D341Med (cell line): ENCODE measurements at regions not wholly inside any gene's neighbourhood (a gene's known extent, or its start where the extent isn't known, plus 50 kb on each side); places are given as distances from the start of the nearest gene placed in this dataset.
"Not testable (repeated sequence)": the region's sequence is repeated elsewhere in the genome, so short reads cannot be mapped to it uniquely, and the experiment has no call there.

Experiments used
- DNase-seq: peaks from one replicate; pipeline ENCODE4 v3.0.0; 2012; ENCODE audit warnings: low spot score

GRCh38 chr10:2342206-2342605 is 604.9 kb upstream of the ADARB2 start:
- no peak for DNase-seq

GRCh38 chr10:2340831-2341647 is 603.7 kb upstream of the ADARB2 start:
- DNase-seq, result no peak

- no peak for DNase-seq
Measured at GRCh38 chr10:2335626-2336025, 598.3 kb upstream of the ADARB2 start.

- no peak for DNase-seq
Measured at GRCh38 chr10:2334575-2334974, 597.2 kb upstream of the ADARB2 start.

- no peak for DNase-seq
Measured at GRCh38 chr10:2329082-2329481, 591.8 kb upstream of the ADARB2 start.

GRCh38 chr10:2326411-2326810 is 589.1 kb upstream of the ADARB2 start:
- no peak for DNase-seq

GRCh38 chr10:2315045-2315485 is 577.7 kb upstream of the ADARB2 start:
- DNase-seq, result not testable (repeated sequence)

GRCh38 chr10:2306081-2306480 is 568.8 kb upstream of the ADARB2 start:
- DNase-seq, result no peak

GRCh38 chr10:2303169-2303568 is 565.8 kb upstream of the ADARB2 start:
- no peak for DNase-seq

GRCh38 chr10:2301227-2301626 is 563.9 kb upstream of the ADARB2 start:
- no peak for DNase-seq

- DNase-seq, result no peak
Measured at GRCh38 chr10:2300231-2300630, 562.9 kb upstream of the ADARB2 start.

GRCh38 chr10:2296179-2296891 is 559.0 kb upstream of the ADARB2 start:
- no peak for DNase-seq

GRCh38 chr10:2294739-2295138 is 557.4 kb upstream of the ADARB2 start:
- DNase-seq, result no peak

- DNase-seq, result no peak
Measured at GRCh38 chr10:2284071-2284470, 546.7 kb upstream of the ADARB2 start.

- DNase-seq, result no peak
Measured at GRCh38 chr10:2282202-2282601, 544.9 kb upstream of the ADARB2 start.

- DNase-seq, result no peak
Measured at GRCh38 chr10:2280713-2281300, 543.5 kb upstream of the ADARB2 start.

- DNase-seq, result no peak
Measured at GRCh38 chr10:2279711-2280110, 542.4 kb upstream of the ADARB2 start.

- DNase-seq, result no peak
Measured at GRCh38 chr10:2278363-2278762, 541.0 kb upstream of the ADARB2 start.

GRCh38 chr10:2263561-2263960 is 526.2 kb upstream of the ADARB2 start:
- DNase-seq, result no peak

- DNase-seq, result no peak
Measured at GRCh38 chr10:2262878-2263277, 525.6 kb upstream of the ADARB2 start.

GRCh38 chr10:2262333-2262732 is 525.0 kb upstream of the ADARB2 start:
- DNase-seq, result no peak

- DNase-seq, result no peak
Measured at GRCh38 chr10:2256241-2256640, 518.9 kb upstream of the ADARB2 start.

- DNase-seq, result no peak
Measured at GRCh38 chr10:2252096-2252495, 514.8 kb upstream of the ADARB2 start.
